Retinal pigment epithelial cell (primary cell): ENCODE measurements at regions not wholly inside any gene's neighbourhood (a gene's known extent, or its start where the extent isn't known, plus 50 kb on each side); places are given as distances from the start of the nearest gene placed in this dataset.
"Not testable (repeated sequence)": the region's sequence is repeated elsewhere in the genome, so short reads cannot be mapped to it uniquely, and the experiment has no call there.

ENCODE experiments used
- DNase-seq: peaks from one replicate; pipeline ENCODE4 v3.0.0-alpha.2; 2010; ENCODE audit warnings: low read depth
- H3K4me3 ChIP-seq: 2 replicates; pipeline ENCODE4 v1.5.1; 2011; ENCODE audit warnings: mild to moderate bottlenecking, low read length, control low read depth, moderate library complexity
- TF ChIP-seq, protein P1 (sequence below): conservative IDR thresholded peaks from 2 replicates; pipeline ENCODE4 v1.5.1; 2011; ENCODE audit warnings: low read depth, low read length, control low read depth, inconsistent platforms

- TF ChIP-seq, protein P1, sequence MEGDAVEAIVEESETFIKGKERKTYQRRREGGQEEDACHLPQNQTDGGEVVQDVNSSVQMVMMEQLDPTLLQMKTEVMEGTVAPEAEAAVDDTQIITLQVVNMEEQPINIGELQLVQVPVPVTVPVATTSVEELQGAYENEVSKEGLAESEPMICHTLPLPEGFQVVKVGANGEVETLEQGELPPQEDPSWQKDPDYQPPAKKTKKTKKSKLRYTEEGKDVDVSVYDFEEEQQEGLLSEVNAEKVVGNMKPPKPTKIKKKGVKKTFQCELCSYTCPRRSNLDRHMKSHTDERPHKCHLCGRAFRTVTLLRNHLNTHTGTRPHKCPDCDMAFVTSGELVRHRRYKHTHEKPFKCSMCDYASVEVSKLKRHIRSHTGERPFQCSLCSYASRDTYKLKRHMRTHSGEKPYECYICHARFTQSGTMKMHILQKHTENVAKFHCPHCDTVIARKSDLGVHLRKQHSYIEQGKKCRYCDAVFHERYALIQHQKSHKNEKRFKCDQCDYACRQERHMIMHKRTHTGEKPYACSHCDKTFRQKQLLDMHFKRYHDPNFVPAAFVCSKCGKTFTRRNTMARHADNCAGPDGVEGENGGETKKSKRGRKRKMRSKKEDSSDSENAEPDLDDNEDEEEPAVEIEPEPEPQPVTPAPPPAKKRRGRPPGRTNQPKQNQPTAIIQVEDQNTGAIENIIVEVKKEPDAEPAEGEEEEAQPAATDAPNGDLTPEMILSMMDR: no peak
- H3K4me3 ChIP-seq: no peak overlapping the region
- DNase-seq: no peak
These were observed 148.6 kb upstream of the ELL2 start for GRCh38 chr5:96110300-96110699.

GRCh38 chr5:96108629-96109028 lies 147.0 kb upstream of the ELL2 start:
- not testable (repeated sequence) for H3K4me3 ChIP-seq, DNase-seq

DNA sequence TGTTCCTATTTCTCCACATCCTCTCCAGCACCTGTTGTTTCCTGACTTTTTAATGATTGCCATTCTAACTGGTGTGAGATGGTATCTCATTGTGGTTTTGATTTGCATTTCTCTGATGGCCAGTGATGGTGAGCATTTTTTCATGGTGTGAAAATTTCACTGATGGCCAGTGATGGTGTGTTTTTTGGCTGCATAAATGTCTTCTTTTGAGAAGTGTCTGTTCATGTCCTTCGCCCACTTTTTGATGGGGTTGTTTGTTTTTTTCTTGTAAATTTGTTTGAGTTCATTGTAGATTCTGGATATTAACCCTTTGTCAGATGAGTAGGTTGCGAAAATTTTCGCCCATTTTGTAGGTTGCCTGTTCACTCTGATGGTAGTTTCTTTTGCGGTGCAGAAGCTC lies 142.2 kb upstream of the ELL2 start:
- not testable (repeated sequence) for DNase-seq, H3K4me3 ChIP-seq

- TF ChIP-seq, protein P1: no peak
- no peak overlapping the region for H3K4me3 ChIP-seq
- DNase-seq: no peak
These were observed 139.9 kb upstream of the ELL2 start for GRCh38 chr5:96101358-96102089.

- not testable (repeated sequence) for H3K4me3 ChIP-seq, DNase-seq
These were observed 135.8 kb upstream of the ELL2 start for GRCh38 chr5:96097488-96097887.

GRCh38 chr5:96096724-96097123 lies 135.1 kb upstream of the ELL2 start:
- no peak for DNase-seq
- TF ChIP-seq, protein P1: no peak
- H3K4me3 ChIP-seq: no peak overlapping the region

DNA sequence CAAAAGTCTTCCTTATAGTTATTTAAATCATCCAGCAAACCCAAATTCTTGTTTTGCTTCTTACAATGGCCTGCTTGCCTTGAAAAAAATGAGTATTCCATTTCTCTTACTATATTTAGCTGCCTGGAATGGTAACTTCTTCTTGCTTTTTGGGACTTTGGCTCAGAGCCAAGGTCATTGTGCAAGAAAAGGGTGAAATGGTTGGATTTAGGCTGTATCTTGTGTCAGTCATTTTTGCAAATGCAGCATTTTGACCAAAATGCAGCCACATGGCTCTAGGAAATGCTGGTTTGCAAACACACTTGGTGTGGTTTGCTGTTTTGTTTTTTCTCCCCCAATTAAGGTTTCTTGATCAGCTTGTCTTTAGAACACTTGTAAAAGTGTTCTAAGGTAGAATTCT lies 133.3 kb upstream of the ELL2 start:
- TF ChIP-seq, protein P1: no peak
- H3K4me3 ChIP-seq: no peak overlapping the region
- DNase-seq: no peak

GRCh38 chr5:96093890-96094381 lies 132.3 kb upstream of the ELL2 start:
- no peak for DNase-seq
- TF ChIP-seq, protein P1: no peak
- no peak overlapping the region for H3K4me3 ChIP-seq

GRCh38 chr5:96093340-96093739 lies 131.7 kb upstream of the ELL2 start:
- no peak overlapping the region for H3K4me3 ChIP-seq
- no peak for DNase-seq

More at GRCh38 chr5:96093340-96093739, 131.7 kb upstream of the ELL2 start:
- TF ChIP-seq, protein P1: no peak
